Endothelial cell of umbilical vein (primary cell): ENCODE measurements at regions not wholly inside any gene's neighbourhood (a gene's known extent, or its start where the extent isn't known, plus 50 kb on each side); places are given as distances from the start of the nearest gene placed in this dataset.

Experiments used
- BruUV-seq: library from RNA; stranded (reverse); fragments of 400-500 nt; replicated peaks from 2 replicates; lab custom pipeline; 2021; lab: Mats Ljungman, UMichigan
- CTCF ChIA-PET: fragments of 300-600, 350-600 bp; sonication (Branson Sonifier 250); formaldehyde crosslinking; loops from one replicate; lab custom pipeline; 2021; ENCODE audit warnings: antibody characterized with exemption, inconsistent platforms; lab: Charles Lee
- POLR2A ChIA-PET: fragments of 300-600, 350-600 bp; sonication (Branson Sonifier 250); formaldehyde crosslinking; loops from one replicate; lab custom pipeline; 2021; ENCODE audit warnings: antibody characterized with exemption, inconsistent platforms; lab: Charles Lee
- DNase-seq: peaks from one replicate; pipeline ENCODE4 v3.0.0-alpha.2; 2011; ENCODE audit warnings: low read depth, low spot score
- FAIRE-seq: peaks from 2 replicates; lab custom pipeline; 2011; peaks lifted over from hg19 to GRCh38; lab: Jason Lieb, UNC
- H2AFZ ChIP-seq: 2 replicates; pipeline ENCODE4 v1.6.0; 2012; ENCODE audit warnings: low read depth, low read length, control low read depth, inconsistent platforms
- H3K27ac ChIP-seq: 2 replicates; pipeline ENCODE4 v1.5.1; 2011; ENCODE audit warnings: low read depth, mild to moderate bottlenecking, control low read depth, low read length, moderate library complexity; ENCODE audit not compliant: insufficient read depth
- H3K27me3 ChIP-seq, 2 experiments: 2 replicates each; pipeline versions ENCODE4 v1.6.0 to v1.6.1; 2011; ENCODE audit warnings: low read length in 2 of 2, mixed read lengths in 1 of 2; ENCODE audit not compliant: control insufficient read depth in 2 of 2, insufficient read depth in 2 of 2
- H3K36me3 ChIP-seq, 2 experiments: 2 replicates in 1 of 2; 3 replicates in 1 of 2; pipeline ENCODE4 v1.5.1; 2011; ENCODE audit warnings: low read length in 2 of 2, mild to moderate bottlenecking in 1 of 2, moderate library complexity in 1 of 2; ENCODE audit not compliant: control insufficient read depth in 2 of 2, insufficient read depth in 2 of 2; ENCODE audit errors: extremely low read depth in 1 of 2
- H3K4me1 ChIP-seq: 3 replicates; pipeline ENCODE4 v1.5.1; 2011; ENCODE audit warnings: mild to moderate bottlenecking, low read length; ENCODE audit not compliant: control insufficient read depth, insufficient read depth; ENCODE audit errors: extremely low read depth
- H3K4me2 ChIP-seq: 2 replicates; pipeline ENCODE4 v1.6.1; 2011; ENCODE audit warnings: low read length, control low read depth, mixed read lengths; ENCODE audit not compliant: insufficient read depth
- H3K4me3 ChIP-seq, 3 experiments: fragments of 200-600 bp in 1 of 3; sonication (generic), shearing (Covaris generic) in 1 of 3; replicated peaks in 1 of 3; 2 replicates each; pipeline ENCODE4 v1.5.1; 2011 to 2016; ENCODE audit warnings: control low read depth in 3 of 3, low read length in 3 of 3, mild to moderate bottlenecking in 2 of 3, inconsistent platforms in 1 of 3, low read depth in 1 of 3, moderate library complexity in 1 of 3; ENCODE audit not compliant: insufficient read depth in 1 of 3
- H3K79me2 ChIP-seq: 2 replicates; pipeline ENCODE4 v1.6.0; 2012; ENCODE audit warnings: low read length, inconsistent platforms; ENCODE audit not compliant: control insufficient read depth, insufficient read depth
- H3K9ac ChIP-seq: replicated peaks from 2 replicates; pipeline ENCODE3; 2011; ENCODE audit warnings: low read length, control low read depth; ENCODE audit not compliant: insufficient read depth; ENCODE audit errors: extremely low read depth
- H3K9me1 ChIP-seq: replicated peaks from 3 replicates; pipeline ENCODE4 v1.6.0; 2011; ENCODE audit warnings: mild to moderate bottlenecking, low read length; ENCODE audit not compliant: control insufficient read depth, insufficient read depth; ENCODE audit errors: extremely low read depth
- H3K9me3 ChIP-seq: replicated peaks from 2 replicates; pipeline ENCODE4 v1.5.1; 2012; ENCODE audit warnings: low read length, inconsistent platforms; ENCODE audit not compliant: control insufficient read depth, insufficient read depth
- H4K20me1 ChIP-seq: replicated peaks from 2 replicates; pipeline ENCODE3; 2011; ENCODE audit warnings: mild to moderate bottlenecking, low read length; ENCODE audit not compliant: control insufficient read depth, insufficient read depth; ENCODE audit errors: extremely low read depth
- CTCF ChIP-seq, 2 donors: IDR thresholded peaks; 1 replicate in 1 of 2; 2 replicates in 1 of 2; pipeline ENCODE4 v1.5.1; 2011; ENCODE audit warnings: low read length in 2 of 2, mild to moderate bottlenecking in 2 of 2, moderate library complexity in 2 of 2, control low read depth in 1 of 2, inconsistent platforms in 1 of 2, low read depth in 1 of 2; ENCODE audit not compliant: insufficient read depth in 1 of 2; ENCODE audit errors: extremely low read depth in 1 of 2
- EZH2 ChIP-seq: IDR thresholded peaks from 2 replicates; pipeline ENCODE4 v1.6.1; 2012; ENCODE audit warnings: borderline replicate concordance, low read depth, mild to moderate bottlenecking, moderate library complexity, low read length, inconsistent platforms; ENCODE audit not compliant: severe bottlenecking
- FOS ChIP-seq: IDR thresholded peaks from 2 replicates; pipeline ENCODE4 v1.6.1; 2011; ENCODE audit warnings: mild to moderate bottlenecking, low read length, moderate library complexity, borderline replicate concordance; ENCODE audit not compliant: insufficient read depth
- GATA2 ChIP-seq: IDR thresholded peaks from 2 replicates; pipeline ENCODE4 v1.7.0; 2011; ENCODE audit warnings: low read depth, mild to moderate bottlenecking, moderate library complexity, mixed read lengths, low read length; ENCODE audit not compliant: insufficient read length, insufficient read depth
- JUN ChIP-seq: IDR thresholded peaks from 2 replicates; pipeline ENCODE4 v1.6.1; 2011; ENCODE audit warnings: borderline replicate concordance, low read depth; ENCODE audit not compliant: insufficient read length, insufficient read depth
- MAX ChIP-seq: IDR thresholded peaks from 2 replicates; pipeline ENCODE4 v1.6.1; 2011; ENCODE audit not compliant: insufficient read depth, insufficient read length
- MYC ChIP-seq: IDR thresholded peaks from one replicate; pipeline ENCODE4 v1.6.1; 2011; ENCODE audit warnings: mild to moderate bottlenecking, low read depth, low read length
- POLR2A ChIP-seq: IDR thresholded peaks from 2 replicates; pipeline ENCODE4 v1.6.1; 2012; ENCODE audit warnings: low read depth, mild to moderate bottlenecking, control low read depth, low read length
- POLR2AphosphoS5 ChIP-seq: IDR thresholded peaks from 2 replicates; pipeline ENCODE4 v1.6.1; 2012; ENCODE audit warnings: low read depth, mild to moderate bottlenecking, control low read depth, low read length, moderate library complexity; ENCODE audit not compliant: insufficient read depth
- dilution Hi-C: fragments of 300-500 bp; cut with MboI; formaldehyde crosslinking; loops from one replicate; pipeline ENCODE4 v1.15.0; 2019; ENCODE audit warnings: low sequenced_read_pairs; ENCODE audit not compliant: extremely low pct_ligation_motif_present
- intact Hi-C: fragments of 100-400 bp; cut with micrococcal nuclease; formaldehyde crosslinking; loops from one replicate; pipeline ENCODE4 v1.10.0; 2022

DNA sequence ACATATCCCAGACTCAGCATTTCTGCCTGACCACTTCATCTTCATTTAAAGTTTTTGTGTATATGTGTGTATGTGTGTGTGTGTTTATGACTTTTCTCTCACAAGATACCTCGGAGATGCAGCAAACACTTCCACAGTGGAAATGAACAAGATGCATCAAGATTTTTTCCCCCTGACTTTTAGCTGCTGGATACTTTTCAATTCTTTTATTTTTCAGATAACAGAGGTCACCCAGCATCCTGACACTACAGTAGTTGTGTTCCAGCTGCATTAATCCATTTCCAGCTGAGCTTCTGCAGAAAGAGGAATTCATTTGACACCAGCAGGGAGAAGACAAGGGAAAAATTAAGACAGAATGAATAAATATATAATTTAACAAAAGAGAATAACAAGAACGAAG lies 130.2 kb upstream of the PSMD7 start:
- Histone ChIP-seq H3K4me3 (no peak overlapping the region), H2AFZ (no peak overlapping the region), H4K20me1 (no peaks in the 10 kb centered on the region), H3K27ac (no peak overlapping the region), H3K27me3 (no peaks in the 10 kb centered on the region), H3K4me2 (no peak overlapping the region), H3K36me3 (no peaks in the 10 kb centered on the region), H3K4me1 (no peaks in the 10 kb centered on the region), H3K9me1 (no peaks in the 10 kb centered on the region), H3K9ac (no peak overlapping the region), H3K79me2 (no peaks in the 10 kb centered on the region), H3K9me3 (no peaks in the 10 kb centered on the region)
- BruUV-seq, result no TSS peak
- DNase-seq (no peak), FAIRE-seq (no peak)
- intact Hi-C loops (no loop called here), dilution Hi-C loops (no loop called here)
- ChIA-PET CTCF (no interaction called here), POLR2A (no interaction called here)
- TF ChIP-seq GATA2, result no peak

GRCh38 chr16:74165566-74166080 lies 131.0 kb upstream of the PSMD7 start:
- no peaks in the 10 kb centered on the region for H3K9me1 ChIP-seq
- no peaks in the 10 kb centered on the region for H3K36me3 ChIP-seq
- TF ChIP-seq POLR2A (no peak), POLR2AphosphoS5 (no peak), MAX (no peak), CTCF (IDR thresholded peaks at IDR 0.05; ENCODE audit: extremely low read depth in 1 of 2, insufficient read depth in 1 of 2, low read depth in 1 of 2, low read length in 2 of 2) (no peak), JUN (no peak), GATA2 (no peak), EZH2 (no peak), FOS (no peak), MYC (no peak)
- H3K9ac ChIP-seq, result no peak overlapping the region
- no peak overlapping the region for H3K4me2 ChIP-seq
- intact Hi-C loops, result no loop called here
- no peaks in the 10 kb centered on the region for H3K4me1 ChIP-seq
- dilution Hi-C loops, result no loop called here
- ChIA-PET POLR2A (no interaction called here), CTCF (no interaction called here)
- FAIRE-seq (no peak), DNase-seq (no peak)
- no peaks in the 10 kb centered on the region for H3K79me2 ChIP-seq
- H4K20me1 ChIP-seq, result no peaks in the 10 kb centered on the region
- H3K27me3 ChIP-seq, result no peaks in the 10 kb centered on the region
- no peak overlapping the region for H3K27ac ChIP-seq
- H3K4me3 ChIP-seq, result no peak overlapping the region
- H2AFZ ChIP-seq, result no peak overlapping the region
- no peaks in the 10 kb centered on the region for H3K9me3 ChIP-seq
- no TSS peak for BruUV-seq
